ENCODE measurements at regions not wholly inside any gene's neighbourhood (a gene's known extent, or its start where the extent isn't known, plus 50 kb on each side); places are given as distances from the start of the nearest gene placed in this dataset.

GRCh38 chr12:42030588-42030987 lies 114.1 kb downstream of the GXYLT1 start:
- no peak for TF ChIP-seq CTCF (IDR thresholded peaks at IDR 0.05; ENCODE audit: low read depth, low read length, poor library complexity, severe bottlenecking)
- TF ChIP-seq EZH2phosphoT487 (IDR thresholded peaks at IDR 0.05; ENCODE audit: borderline replicate concordance, low read length) = no peak
- no peaks in the 10 kb centered on the region for H3K4me1 ChIP-seq (ENCODE audit: control insufficient read depth, low read length)
- H3F3A ChIP-seq (ENCODE audit: control insufficient read depth, insufficient read depth) = no peaks in the 10 kb centered on the region

GRCh38 chr12:42027546-42027945 lies 117.1 kb downstream of the GXYLT1 start:
- Histone ChIP-seq H3K9me3 (ENCODE audit: control insufficient read depth, insufficient read depth, low read length) (no peaks in the 10 kb centered on the region), H3K9me2 (replicated peaks; ENCODE audit: control insufficient read depth, low read length) (no peaks in the 10 kb centered on the region), H3K4me3 (ENCODE audit: low read length) (no peak overlapping the region), H3K79me2 (ENCODE audit: control insufficient read depth, low read length) (no peaks in the 10 kb centered on the region), H3K27ac (ENCODE audit: low read depth, low read length) (no peak overlapping the region), H3F3A (ENCODE audit: control insufficient read depth, insufficient read depth) (no peaks in the 10 kb centered on the region), H3K36me3 (ENCODE audit: control insufficient read depth, low read length) (no peaks in the 10 kb centered on the region), H3K4me1 (ENCODE audit: control insufficient read depth, low read length) (peaks cover 4% of the 10 kb centered on the region), H3K27me3 (ENCODE audit: control insufficient read depth, low read length) (peaks cover 8% of the 10 kb centered on the region), H4K20me1 (ENCODE audit: control insufficient read depth, insufficient read depth, low read depth, low read length) (no peaks in the 10 kb centered on the region), H3K4me2 (ENCODE audit: low read length) (no peak overlapping the region)
- no peak for TF ChIP-seq CTCF (IDR thresholded peaks at IDR 0.05; ENCODE audit: low read depth, low read length, poor library complexity, severe bottlenecking)
- TF ChIP-seq EZH2phosphoT487 (IDR thresholded peaks at IDR 0.05; ENCODE audit: borderline replicate concordance, low read length) = no peak

More at GRCh38 chr12:42030588-42030987, 114.1 kb downstream of the GXYLT1 start:
- H3K9me3 ChIP-seq (ENCODE audit: control insufficient read depth, insufficient read depth, low read length) = no peaks in the 10 kb centered on the region
- no peak overlapping the region for H3K4me3 ChIP-seq (ENCODE audit: low read length)
- H3K27me3 ChIP-seq (ENCODE audit: control insufficient read depth, low read length) = no peaks in the 10 kb centered on the region
- H3K79me2 ChIP-seq (ENCODE audit: control insufficient read depth, low read length) = no peaks in the 10 kb centered on the region
- no peaks in the 10 kb centered on the region for H3K36me3 ChIP-seq (ENCODE audit: control insufficient read depth, low read length)
- no peak overlapping the region for H3K27ac ChIP-seq (ENCODE audit: low read depth, low read length)
- H3K4me2 ChIP-seq (ENCODE audit: low read length) = no peak overlapping the region
- H4K20me1 ChIP-seq (ENCODE audit: control insufficient read depth, insufficient read depth, low read depth, low read length) = no peaks in the 10 kb centered on the region
- no peaks in the 10 kb centered on the region for H3K9me2 ChIP-seq (replicated peaks; ENCODE audit: control insufficient read depth, low read length)

- no peak overlapping the region for H3K4me2 ChIP-seq (ENCODE audit: low read length)
- no peaks in the 10 kb centered on the region for H3K9me3 ChIP-seq (ENCODE audit: control insufficient read depth, insufficient read depth, low read length)
- no peaks in the 10 kb centered on the region for H3F3A ChIP-seq (ENCODE audit: control insufficient read depth, insufficient read depth)
- H3K27me3 ChIP-seq (ENCODE audit: control insufficient read depth, low read length) = peaks cover 8% of the 10 kb centered on the region
- peaks cover 4% of the 10 kb centered on the region for H3K4me1 ChIP-seq (ENCODE audit: control insufficient read depth, low read length)
- no peaks in the 10 kb centered on the region for H4K20me1 ChIP-seq (ENCODE audit: control insufficient read depth, insufficient read depth, low read depth, low read length)
- H3K36me3 ChIP-seq (ENCODE audit: control insufficient read depth, low read length) = no peaks in the 10 kb centered on the region
- H3K27ac ChIP-seq (ENCODE audit: low read depth, low read length) = no peak overlapping the region
- H3K4me3 ChIP-seq (ENCODE audit: low read length) = no peak overlapping the region
- TF ChIP-seq EZH2phosphoT487 (IDR thresholded peaks at IDR 0.05; ENCODE audit: borderline replicate concordance, low read length) = no peak
- TF ChIP-seq CTCF (IDR thresholded peaks at IDR 0.05; ENCODE audit: low read depth, low read length, poor library complexity, severe bottlenecking) = peak; percentile 23
- H3K9me2 ChIP-seq (replicated peaks; ENCODE audit: control insufficient read depth, low read length) = no peaks in the 10 kb centered on the region
- no peaks in the 10 kb centered on the region for H3K79me2 ChIP-seq (ENCODE audit: control insufficient read depth, low read length)
These were observed 120.2 kb downstream of the GXYLT1 start for GRCh38 chr12:42024495-42024830.

Measured in DOHH2 (cell line).